ENCODE measurements at regions not wholly inside any gene's neighbourhood (a gene's known extent, or its start where the extent isn't known, plus 50 kb on each side); places are given as distances from the start of the nearest gene placed in this dataset.

- TF ChIP-seq CTCF (IDR thresholded peaks at IDR 0.05; ENCODE audit: insufficient read depth, low read depth, low read length) (no peak), EZH2 (IDR thresholded peaks at IDR 0.05; ENCODE audit: insufficient read depth, low read length) (no peak)
These were observed 385.9 kb upstream of the SYT4 start for GRCh38 chr18:43663159-43663558.
